GM21786 (cell line): ENCODE measurements at regions not wholly inside any gene's neighbourhood (a gene's known extent, or its start where the extent isn't known, plus 50 kb on each side); places are given as distances from the start of the nearest gene placed in this dataset.

Experiments
- ATAC-seq: cut with Tn5 transposase; IDR thresholded peaks from one replicate; pipeline ENCODE4 v1.9.1; 2021; ENCODE audit not compliant: unreplicated experiment

DNA sequence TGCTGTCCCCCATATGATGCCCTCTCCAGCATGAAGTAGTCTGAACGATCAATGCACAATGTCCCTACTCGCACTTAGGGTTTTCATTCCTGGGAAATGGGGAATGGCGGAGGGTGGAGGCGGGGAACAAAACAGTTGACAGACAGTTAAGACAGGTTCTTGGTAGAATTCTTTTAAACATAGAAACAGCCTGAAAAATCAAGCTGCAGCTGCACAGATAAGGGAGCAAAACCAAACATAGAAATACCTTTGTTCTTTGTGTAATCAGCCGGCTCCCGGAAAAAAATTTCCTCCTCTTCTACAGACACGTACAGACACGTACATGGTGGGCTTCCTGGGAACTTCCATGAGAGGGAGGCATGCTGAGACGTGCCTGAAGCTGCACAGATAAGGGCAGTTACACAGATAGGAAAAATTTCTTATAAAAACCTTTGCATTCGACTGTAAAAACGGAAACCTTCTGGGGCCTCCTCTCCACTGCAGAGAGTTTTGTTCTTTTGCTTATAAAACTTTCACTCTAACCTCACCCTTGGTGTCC, 662.4 kb upstream of the PTPRD start:
- ATAC-seq: no peak

DNA sequence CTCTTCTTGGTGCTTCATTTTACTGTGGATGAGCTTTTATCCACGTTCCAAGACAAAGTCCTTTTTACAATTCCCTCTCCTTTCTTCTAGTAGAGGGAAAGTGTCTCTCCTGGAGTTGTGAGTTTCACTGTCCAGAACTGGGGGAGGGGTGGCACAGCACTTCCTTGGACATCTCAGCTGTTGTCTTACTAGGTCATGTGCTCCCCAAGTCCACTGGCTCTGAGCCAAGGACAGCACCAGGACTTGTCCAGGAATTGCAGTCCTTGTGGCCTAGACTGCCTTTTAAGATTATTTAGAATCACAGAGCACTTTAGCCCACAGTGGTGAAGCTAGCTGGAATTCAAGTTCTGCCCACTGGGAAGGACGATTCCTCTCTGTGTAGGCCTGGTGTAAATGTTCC, 700.2 kb upstream of the PTPRD start:
- no peak for ATAC-seq

DNA sequence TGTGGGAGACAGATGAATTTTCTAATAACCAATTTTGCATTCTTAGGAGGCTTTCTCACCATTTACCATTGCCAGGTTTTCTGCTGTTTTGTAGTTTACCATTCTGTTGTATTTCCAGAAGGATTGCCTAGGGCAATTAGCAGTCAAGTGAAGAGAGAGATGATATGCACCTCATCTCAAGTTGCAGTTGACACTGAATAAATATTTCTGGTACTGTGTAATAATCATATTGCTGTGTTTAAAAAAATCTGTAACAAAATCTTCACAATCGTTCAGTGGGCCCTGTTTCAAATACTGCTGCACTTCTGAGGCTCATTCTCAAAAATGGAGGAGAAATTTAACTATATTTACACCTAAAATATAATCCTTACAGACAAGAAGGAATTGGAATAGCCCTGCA, 706.1 kb upstream of the PTPRD start:
- ATAC-seq: no peak

DNA sequence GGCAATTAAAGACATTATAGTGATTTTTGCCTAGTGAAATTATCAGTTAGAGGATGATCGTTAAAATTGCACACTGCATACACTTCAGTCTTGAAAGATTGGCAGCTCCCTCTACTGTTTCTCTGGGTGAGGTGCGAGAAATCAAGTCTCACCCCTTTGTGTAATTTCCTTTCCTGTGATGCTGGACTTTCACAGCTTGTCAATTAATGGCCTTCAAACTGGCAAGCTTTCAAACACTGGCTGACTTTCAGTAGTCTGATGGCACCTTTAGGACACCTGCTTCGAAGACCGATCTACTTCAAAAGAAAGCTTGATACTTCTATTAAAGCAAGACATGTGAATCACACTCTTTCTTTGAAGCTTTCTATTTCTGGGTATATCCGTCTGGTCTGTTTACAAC, 706.7 kb upstream of the PTPRD start:
- no peak for ATAC-seq

DNA sequence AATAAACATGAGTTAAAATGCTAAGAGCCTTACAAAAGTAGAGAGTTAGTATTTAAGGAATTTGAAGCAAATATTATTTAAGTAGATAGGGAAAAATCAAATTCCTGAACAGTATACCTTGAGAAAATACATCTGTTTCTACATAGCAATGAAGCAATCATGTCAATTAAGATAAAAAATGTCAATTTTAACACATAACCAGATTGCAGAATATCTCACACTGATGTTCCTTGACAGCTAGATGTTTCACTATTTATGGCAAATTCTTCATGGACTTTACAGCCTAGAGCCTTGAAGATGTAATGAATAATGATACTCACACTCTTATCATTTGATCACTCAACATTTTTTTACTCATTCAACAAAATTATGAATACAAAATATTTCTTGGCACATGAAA, 708.2 kb upstream of the PTPRD start:
- no peak for ATAC-seq

DNA sequence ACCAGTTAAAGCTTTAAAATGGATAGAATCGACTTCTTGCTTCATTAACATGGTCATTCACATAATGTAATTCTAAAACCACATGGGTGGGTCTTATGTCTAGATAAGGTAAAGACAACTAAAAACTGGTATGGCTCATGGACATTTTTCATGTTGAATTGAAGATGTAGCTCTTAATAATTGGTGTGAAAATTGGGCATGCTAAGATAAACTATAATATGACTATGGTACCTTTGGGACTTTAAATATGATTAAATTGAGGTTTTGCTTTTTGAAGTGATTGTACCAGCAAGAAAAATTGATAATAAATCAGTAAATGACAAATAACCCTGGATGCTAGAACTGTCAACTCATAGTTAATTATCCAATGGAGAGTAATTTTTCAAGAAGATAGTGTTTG, 710.7 kb upstream of the PTPRD start:
- no peak for ATAC-seq

DNA sequence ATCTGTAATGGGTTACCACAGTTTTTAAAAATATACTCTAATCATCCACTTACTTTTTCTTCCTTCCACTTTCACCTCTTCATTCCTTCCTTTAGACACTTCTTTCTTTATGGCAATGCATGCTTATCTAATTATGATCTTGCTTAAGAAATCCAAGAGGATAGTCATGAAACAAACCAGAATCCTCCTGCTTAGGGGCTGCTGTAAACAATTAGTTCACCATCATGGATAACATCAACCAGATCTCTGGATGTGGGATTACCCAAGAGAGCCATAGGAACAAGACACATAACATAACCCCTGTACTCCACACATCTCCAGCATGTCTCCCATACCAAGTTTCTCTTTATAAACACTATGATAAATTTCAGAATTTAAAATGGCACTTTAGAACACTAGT, 713.4 kb upstream of the PTPRD start:
- ATAC-seq: no peak

DNA sequence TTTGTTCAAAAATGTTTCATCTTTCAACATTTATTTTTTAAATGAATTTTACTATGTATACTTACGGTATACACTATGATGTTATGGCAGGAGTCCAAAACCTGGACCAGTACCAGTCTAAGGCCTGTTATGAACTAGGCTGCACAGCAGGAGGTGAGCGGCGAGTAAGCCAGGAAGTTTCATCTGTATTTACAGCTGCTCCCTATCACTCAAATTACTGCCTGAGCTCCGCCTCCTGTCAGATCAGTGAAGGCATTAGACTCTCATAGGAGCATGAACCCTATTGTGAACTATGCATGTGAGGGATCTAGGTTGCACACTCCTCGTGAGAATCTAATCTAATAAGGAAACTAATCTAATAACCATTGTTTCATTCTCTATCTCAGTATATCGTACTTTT, 715.5 kb upstream of the PTPRD start:
- no peak for ATAC-seq

DNA sequence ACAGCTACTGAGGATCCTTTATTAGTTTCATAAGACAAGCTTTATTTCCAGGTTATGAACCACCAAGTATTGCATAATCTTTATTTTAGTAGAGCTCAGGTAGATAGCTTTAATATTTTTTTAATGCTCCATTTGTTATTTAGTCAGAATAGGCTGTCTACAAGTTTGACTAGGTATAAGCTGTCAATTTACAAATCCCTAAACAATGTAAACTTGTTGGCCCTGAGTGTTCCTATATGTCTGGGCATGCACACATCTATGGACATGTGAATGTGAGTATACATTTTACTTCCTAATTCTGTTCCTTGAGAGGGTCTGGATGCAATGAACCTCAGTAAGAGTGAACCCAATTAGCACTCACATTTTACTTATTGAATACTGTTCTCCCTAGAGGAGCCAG, 722.2 kb upstream of the PTPRD start:
- ATAC-seq: no peak

DNA sequence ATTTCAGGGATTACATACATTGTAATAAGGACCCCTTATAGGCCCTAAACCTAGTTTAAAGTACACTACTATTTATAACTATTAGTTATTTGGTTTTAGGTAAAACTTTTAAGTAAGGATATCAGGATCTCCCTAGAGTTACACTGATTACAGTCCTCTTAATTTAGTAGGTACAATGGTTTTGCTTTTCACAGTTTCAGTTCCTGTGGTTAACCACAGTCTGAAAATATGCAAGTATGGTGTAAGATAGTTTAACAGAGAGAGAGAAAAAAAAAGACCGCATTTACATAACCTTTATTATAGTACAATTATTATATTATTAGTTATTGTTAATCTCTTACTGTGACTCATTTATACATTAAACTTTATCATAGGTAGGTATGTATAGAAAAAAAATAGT, 725.3 kb upstream of the PTPRD start:
- peak; percentile 92 for ATAC-seq

DNA sequence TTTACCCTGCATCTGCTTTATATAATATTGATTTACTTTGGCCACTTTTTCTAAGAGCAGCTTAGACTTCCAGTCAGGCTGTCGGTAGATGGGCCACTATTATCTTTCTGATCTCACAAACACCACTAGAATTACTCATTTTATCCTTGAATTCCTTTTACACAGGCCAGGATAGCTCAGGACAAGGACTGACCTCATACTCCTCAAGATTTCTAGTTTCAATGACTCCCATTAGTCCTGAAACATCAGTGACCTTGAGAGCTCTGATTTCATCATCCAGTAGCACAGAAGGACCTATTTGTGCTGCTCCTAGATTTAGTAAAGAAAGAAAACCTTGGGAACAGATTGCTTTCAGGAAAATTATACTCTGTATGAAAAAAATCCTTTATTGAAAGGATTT, 727.9 kb upstream of the PTPRD start:
- no peak for ATAC-seq

DNA sequence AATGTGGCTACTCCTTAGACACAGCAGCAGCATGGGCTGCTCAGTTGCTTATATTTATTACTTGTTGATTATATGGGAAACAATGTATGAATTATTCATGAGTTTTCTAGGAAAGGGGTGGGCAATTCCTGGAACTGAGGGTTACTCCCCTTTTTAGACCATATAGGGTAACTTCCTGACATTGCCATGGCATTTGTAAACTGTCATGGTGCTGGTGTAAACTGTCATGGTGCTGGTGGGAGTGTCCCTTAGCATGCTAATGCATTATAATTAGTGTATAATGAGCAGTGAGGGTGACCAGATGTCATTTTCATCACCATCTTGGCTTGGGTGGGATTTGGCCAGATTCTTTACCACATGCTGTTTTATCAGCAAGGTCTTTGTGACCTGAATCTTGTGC, 734.6 kb upstream of the PTPRD start:
- ATAC-seq: no peak

DNA sequence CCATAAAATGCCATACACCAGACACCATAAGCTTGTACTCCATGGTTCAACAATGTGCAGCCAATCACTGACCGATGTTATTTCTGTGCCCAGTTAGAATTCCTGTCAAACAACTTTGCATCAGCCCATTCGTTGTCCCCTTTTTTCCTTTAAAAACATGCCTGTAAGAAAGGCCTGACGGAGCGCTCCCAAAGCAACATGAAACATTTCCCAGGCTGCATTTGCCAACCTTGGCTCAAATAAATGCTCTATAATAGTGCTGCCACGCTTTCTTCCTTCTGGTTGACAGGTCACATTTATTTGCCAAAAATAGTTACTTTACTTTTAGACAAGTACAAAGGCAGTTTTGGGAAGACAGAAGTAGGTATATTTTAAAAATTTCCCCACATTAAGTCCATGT, 735.6 kb upstream of the PTPRD start:
- no peak for ATAC-seq

DNA sequence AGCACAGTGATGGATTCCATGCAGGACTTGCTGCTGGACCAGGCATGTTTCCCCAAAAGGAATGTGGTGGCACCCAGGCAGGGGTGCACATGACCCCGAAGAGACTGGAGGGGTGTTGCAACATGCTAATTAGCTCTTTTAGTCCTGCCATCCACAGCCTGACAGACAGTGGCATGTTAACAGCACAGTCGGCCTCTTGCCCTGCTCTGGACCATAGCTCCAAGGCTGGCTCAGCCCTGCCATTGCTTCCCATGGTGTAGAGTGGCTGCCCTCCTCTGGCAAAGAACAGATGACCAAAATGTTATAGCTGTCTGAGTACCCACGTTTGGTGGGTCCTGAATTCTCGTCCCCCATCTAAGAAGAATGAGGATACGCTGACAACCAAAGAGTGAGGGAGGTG, 736.4 kb upstream of the PTPRD start:
- ATAC-seq: no peak

DNA sequence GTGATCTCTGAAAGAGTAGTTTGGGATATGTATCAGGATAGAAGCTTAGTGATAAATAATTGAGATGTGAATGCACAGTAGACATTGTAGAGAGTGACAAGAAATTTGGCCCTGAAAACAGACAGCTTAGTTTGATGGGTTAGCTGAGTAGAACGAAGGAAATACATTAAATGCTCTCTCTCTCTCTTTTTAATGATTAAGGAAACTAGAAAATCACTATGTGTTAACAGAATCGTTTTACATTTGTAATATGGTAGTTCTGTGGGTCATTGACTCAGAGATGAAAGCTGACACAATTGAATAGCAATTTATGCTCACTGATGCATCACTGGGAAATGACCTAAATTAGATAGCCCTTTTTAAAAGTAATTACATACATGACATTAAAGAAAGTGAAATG, 739.8 kb upstream of the PTPRD start:
- ATAC-seq: no peak

DNA sequence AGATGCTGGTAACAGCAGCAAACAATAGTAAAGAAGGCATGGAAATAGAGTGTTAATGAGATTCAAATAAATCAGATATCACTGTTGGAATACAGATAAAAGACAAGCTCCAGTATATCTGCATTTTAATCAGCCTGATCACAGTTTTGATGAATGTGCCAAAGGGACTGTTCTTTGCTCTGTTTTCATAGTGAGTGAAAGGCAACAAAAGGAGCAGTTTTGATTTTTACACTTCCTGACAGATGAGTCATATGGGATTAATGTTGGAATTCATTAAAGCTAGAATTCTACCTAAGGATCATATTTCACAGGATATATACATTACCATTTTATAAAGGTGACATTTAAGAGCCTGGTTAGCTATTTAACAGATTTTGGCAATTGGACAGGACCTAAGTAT, 743.3 kb upstream of the PTPRD start:
- ATAC-seq: no peak

DNA sequence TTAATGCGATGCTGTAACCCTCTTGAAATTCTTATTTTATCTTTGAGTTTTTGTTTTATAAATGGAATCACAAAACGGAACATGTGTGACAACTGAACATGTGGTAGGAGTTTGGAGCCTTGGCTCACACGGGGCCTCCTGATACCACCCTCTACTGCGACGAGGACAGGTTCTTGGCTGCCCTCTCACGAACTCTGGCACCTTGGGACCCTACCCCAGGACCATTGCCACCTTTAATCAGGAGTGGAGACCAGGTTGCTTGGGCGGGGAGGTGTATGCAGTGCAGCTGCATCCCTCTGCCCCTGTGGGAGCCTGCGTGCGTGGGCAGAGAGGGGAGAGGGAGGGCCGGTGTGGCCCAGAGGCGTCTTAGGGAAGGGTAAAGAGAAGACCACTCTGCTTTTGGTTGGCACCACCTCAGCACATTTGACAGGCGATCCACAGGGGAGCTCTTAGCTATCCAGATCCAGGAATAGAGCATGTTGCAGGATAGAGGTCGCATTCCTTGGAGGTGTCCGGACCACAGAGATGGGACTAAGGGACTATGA, 753.9 kb upstream of the PTPRD start:
- ATAC-seq: no peak

DNA sequence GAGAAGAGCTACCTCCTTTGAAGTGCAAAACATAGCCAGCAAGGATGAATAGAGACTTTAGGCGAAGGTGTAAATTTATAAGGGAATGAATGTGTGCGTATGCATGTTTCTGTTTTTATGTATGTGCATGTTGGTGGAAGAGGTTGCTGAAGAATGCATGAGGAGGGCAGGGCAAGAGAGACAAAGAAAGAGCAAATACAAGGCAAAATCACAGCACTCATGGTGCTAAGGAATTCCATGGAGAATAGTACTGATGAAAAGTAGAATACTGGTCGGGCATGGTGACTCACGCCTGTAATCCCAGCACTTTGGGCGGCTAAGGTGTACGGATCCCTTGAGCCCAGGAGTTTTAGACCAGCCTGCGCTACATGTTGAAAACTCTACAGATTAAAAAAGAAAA, 762.1 kb upstream of the PTPRD start:
- ATAC-seq: no peak

DNA sequence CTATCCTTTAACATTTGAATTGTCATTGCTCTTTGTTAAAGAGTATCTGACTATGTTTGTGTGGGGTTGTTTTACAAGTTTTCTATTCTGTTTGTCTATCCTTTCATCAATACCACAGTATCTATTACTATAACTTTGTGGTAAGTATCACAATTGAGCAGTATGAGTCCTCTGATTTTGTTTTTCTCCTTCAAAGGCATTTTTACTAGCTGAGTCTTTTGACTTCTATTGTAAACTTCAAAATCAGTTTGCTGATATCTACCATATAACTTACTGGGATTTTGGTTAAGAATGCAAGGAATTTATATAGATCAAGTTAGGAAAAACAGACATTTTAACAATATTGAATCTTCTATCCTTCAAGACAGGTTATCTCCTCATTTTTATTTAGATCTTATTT, 789.8 kb upstream of the PTPRD start:
- ATAC-seq: no peak

DNA sequence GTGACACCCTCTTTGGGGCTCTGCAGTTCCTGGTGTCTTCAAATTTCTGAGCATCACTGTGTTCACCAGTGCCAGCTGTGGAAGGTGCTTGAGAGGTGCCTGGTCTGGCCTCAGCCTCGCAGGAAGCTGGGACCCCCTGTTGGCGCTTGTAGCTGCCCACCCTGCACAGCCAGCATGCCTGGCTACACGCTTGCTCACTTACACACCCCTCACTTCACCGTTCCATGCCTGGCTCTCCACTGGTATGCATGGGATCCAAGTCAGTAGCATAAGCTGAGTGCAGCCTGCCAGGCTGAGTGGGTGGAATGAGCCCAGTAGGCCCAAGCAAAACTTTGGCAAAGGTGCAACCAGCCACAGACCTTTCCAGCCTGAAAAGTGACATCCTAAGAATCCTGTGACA, 801.4 kb upstream of the PTPRD start:
- no peak for ATAC-seq

DNA sequence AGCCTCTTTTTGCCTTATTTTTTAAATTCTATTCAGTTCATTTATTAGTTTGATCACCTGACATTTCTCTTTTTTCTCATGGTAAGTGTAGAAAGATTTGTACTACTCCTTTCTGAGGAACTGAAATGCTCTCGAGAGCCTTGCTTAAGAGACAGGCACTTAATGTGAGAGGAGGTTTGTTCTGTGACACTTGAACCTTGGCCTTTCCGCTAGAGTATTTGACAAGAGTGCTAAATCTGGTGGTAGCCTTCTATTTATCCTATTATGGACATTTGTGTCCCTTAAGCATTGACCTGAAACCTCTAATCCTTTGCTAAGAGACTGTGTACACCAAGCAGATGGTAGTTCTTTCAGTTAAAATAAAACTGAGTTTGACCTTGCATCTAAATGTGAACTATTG, 805.0 kb upstream of the PTPRD start:
- ATAC-seq: no peak

DNA sequence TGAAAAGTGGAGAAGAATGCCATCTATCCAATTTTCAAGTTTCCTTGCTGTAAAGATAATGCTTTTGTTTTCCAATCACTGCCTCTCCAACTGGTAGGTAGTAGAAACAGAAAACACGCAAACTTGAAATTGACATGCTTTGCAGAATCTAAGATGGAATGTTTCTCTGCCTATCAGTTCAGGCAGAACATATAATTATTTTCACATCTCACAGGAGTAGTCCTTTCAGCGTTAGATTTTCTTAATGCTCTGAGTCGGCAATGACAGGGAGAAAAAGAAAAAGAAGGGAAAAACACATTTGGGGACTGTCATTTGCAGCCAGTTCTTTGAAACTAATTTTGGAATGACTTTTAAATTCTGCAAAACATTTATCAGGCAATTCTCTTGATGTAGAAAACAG, 818.7 kb upstream of the PTPRD start:
- ATAC-seq: no peak

DNA sequence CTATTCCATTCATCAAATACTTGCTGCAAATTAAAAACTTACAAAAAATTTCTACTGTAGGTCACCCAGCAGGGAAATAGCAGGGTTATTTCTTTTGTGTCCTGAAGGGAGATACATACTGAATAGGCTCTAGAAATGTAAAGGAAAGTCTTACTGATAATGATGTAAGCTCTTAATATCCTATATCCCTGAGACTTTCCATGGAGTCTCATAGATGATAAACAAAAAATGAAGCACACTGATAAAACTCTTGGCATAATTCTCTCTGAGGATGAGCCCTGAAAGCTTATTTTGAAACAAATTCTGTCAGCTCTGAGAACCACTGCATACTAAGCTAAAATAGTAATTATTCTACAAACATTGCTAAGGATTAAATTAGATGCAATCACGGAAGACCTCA, 819.6 kb upstream of the PTPRD start:
- ATAC-seq: no peak

DNA sequence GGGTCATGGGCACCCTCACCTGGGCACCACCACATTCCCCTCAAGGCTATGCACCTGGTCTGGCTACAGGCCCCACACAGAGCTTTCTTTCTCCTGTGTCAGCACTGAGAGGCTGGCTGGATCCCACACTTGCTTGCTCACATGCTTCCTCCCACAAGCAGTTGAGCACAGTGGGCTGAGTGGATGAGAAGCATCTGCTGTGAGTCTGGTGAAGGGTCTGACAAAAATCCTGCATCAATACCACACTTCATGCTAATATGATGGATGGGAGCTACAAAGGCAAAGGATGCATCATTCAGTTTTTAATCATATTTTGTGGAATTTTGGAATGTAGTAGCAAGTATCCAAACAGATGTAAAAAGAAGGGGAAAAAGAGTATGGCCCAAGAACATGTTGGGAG, 830.8 kb upstream of the PTPRD start:
- no peak for ATAC-seq
